B cell (primary cell): ENCODE measurements at regions not wholly inside any gene's neighbourhood (a gene's known extent, or its start where the extent isn't known, plus 50 kb on each side); places are given as distances from the start of the nearest gene placed in this dataset.

ENCODE experiments used
- ATAC-seq: fragments of 200-7000 bp; cut with Tn5 transposase; one replicate; pipeline ENCODE4 v1.10.0; 2021; ENCODE audit warnings: low read depth, mild to moderate bottlenecking, moderate number of reproducible peaks, moderate library complexity
- CTCF ChIA-PET: fragments of 350-600 bp; sonication (Branson Sonifier 250); formaldehyde crosslinking; loops from one replicate; lab custom pipeline; 2021; ENCODE audit warnings: antibody characterized with exemption, inconsistent platforms; lab: Charles Lee
- POLR2A ChIA-PET: fragments of 350-600 bp; sonication (Branson Sonifier 250); formaldehyde crosslinking; loops from one replicate; lab custom pipeline; 2021; ENCODE audit warnings: antibody characterized with exemption; lab: Charles Lee
- DNase-seq: peaks from one replicate; pipeline ENCODE4 v3.0.0; 2013
- H2AFZ ChIP-seq: 2 replicates; pipeline ENCODE4 v1.6.1; 2012; ENCODE audit warnings: mild to moderate bottlenecking, low read depth, low read length; ENCODE audit not compliant: insufficient read depth, poor library complexity, severe bottlenecking
- H3K27ac ChIP-seq, 2 donors: 1 replicate in 1 of 2; 2 replicates in 1 of 2; pipeline ENCODE4 v1.5.1; 2012 to 2013; ENCODE audit warnings: low read length in 2 of 2, mild to moderate bottlenecking in 2 of 2, moderate library complexity in 1 of 2
- H3K27me3 ChIP-seq, 4 experiments: fragments of 200-600 bp in 1 of 4; sonication (generic) in 1 of 4; replicated peaks in 1 of 4; 1 replicate in 2 of 4; 2 replicates in 2 of 4; pipeline versions ENCODE4 v1.6.1 to v1.7.0; 2013 to 2016; ENCODE audit warnings: low read length in 3 of 4, mild to moderate bottlenecking in 2 of 4, mixed read lengths in 1 of 4, moderate library complexity in 1 of 4; ENCODE audit not compliant: insufficient read depth in 4 of 4, control insufficient read depth in 3 of 4; ENCODE audit errors: control extremely low read depth in 1 of 4
- H3K36me3 ChIP-seq, 2 experiments: replicated peaks in 1 of 2; 1 replicate in 1 of 2; 2 replicates in 1 of 2; pipeline versions ENCODE4 v1.6.1 to v1.7.1; 2013; ENCODE audit warnings: low read length in 1 of 2; ENCODE audit not compliant: insufficient read depth in 2 of 2, control insufficient read depth in 1 of 2; ENCODE audit errors: control extremely low read depth in 1 of 2, extremely low read depth in 1 of 2
- H3K4me1 ChIP-seq, 2 donors: fragments of 200-600 bp in 1 of 2; sonication (generic) in 1 of 2; 1 replicate in 1 of 2; 2 replicates in 1 of 2; pipeline versions ENCODE4 v1.5.1 to v1.6.1; 2013 to 2017; ENCODE audit warnings: low read length in 2 of 2; ENCODE audit not compliant: control insufficient read depth in 2 of 2, insufficient read depth in 2 of 2
- H3K4me2 ChIP-seq: replicated peaks from 2 replicates; pipeline ENCODE3; 2012; ENCODE audit warnings: mild to moderate bottlenecking, low read depth, low read length; ENCODE audit not compliant: poor library complexity, severe bottlenecking
- H3K4me3 ChIP-seq, 5 experiments: fragments of 200-600 bp in 1 of 5; sonication (generic) in 1 of 5; 1 replicate in 3 of 5; 2 replicates in 2 of 5; pipeline versions ENCODE4 v1.5.1 to v1.7.0; 2011 to 2016; ENCODE audit warnings: low read length in 4 of 5, mild to moderate bottlenecking in 4 of 5, low read depth in 2 of 5, control low read depth in 1 of 5, moderate library complexity in 1 of 5; ENCODE audit not compliant: insufficient read depth in 1 of 5; ENCODE audit errors: control extremely low read depth in 1 of 5, extremely low read depth in 1 of 5
- H3K79me2 ChIP-seq: fragments of 200-600 bp; sonication (generic); one replicate; pipeline ENCODE4 v1.6.0; 2016; ENCODE audit warnings: low read length; ENCODE audit not compliant: control insufficient read depth, insufficient read depth
- H3K9ac ChIP-seq: fragments of 200-600 bp; sonication (generic); 2 replicates; pipeline ENCODE4 v1.6.1; 2017; ENCODE audit warnings: mild to moderate bottlenecking, low read length, moderate library complexity
- H3K9me3 ChIP-seq, 3 donors: one replicate each; pipeline versions ENCODE4 v1.6.1 to v1.7.1; 2013; ENCODE audit warnings: low read length in 2 of 3; ENCODE audit not compliant: control insufficient read depth in 2 of 3, insufficient read depth in 1 of 3; ENCODE audit errors: control extremely low read depth in 1 of 3
- H4K20me1 ChIP-seq: 2 replicates; pipeline ENCODE4 v1.6.0; 2012; ENCODE audit warnings: mild to moderate bottlenecking, low read length; ENCODE audit not compliant: insufficient read depth, control insufficient read depth, poor library complexity, severe bottlenecking
- H3K27ac Mint-ChIP-seq: one replicate; pipeline ENCODE4 v1.8.0; 2021; ENCODE audit warnings: mixed read lengths
- H3K27me3 Mint-ChIP-seq: one replicate; pipeline ENCODE4 v1.8.0; 2021; ENCODE audit warnings: mixed read lengths
- H3K4me1 Mint-ChIP-seq: one replicate; pipeline ENCODE4 v1.8.0; 2021; ENCODE audit warnings: mixed read lengths
- H3K4me3 Mint-ChIP-seq: one replicate; pipeline ENCODE4 v1.8.0; 2021; ENCODE audit warnings: mixed read lengths
- H3K9me3 Mint-ChIP-seq: one replicate; pipeline ENCODE4 v1.8.0; 2022; ENCODE audit warnings: mixed read lengths; ENCODE audit not compliant: insufficient read depth
- CTCF ChIP-seq: fragments of 200-600 bp; IDR thresholded peaks from one replicate; pipeline ENCODE4 v1.8.0; 2022; ENCODE audit warnings: antibody characterized with exemption, mild to moderate bottlenecking
- EZH2 ChIP-seq: IDR thresholded peaks from 2 replicates; pipeline ENCODE4 v1.6.1; 2012; ENCODE audit warnings: borderline replicate concordance, low read depth, mild to moderate bottlenecking, moderate library complexity, low read length; ENCODE audit not compliant: insufficient read depth, poor library complexity, severe bottlenecking
- WGBS: methylation state at CpG from one replicate; pipeline ENCODE4 v1.1.5; 2013; ENCODE audit warnings: missing lambda C conversion rate; ENCODE audit not compliant: insufficient coverage; 5-methylcytosine and 5-hydroxymethylcytosine counted together
- intact Hi-C: fragments of 100-400 bp; cut with micrococcal nuclease; formaldehyde crosslinking; loops from one replicate; pipeline ENCODE4 v1.10.0; 2022

GRCh38 chr6:6970851-6971250 lies 136.9 kb upstream of the RREB1 start:
- H4K20me1 ChIP-seq: no peaks in the 10 kb centered on the region
- TF ChIP-seq CTCF (no peak), EZH2 (no peak)
- Mint-ChIP-seq H3K27ac (no peak overlapping the region), H3K4me3 (no peak overlapping the region), H3K9me3 (no peaks in the 10 kb centered on the region), H3K4me1 (no peaks in the 10 kb centered on the region), H3K27me3 (peaks cover 4% of the 10 kb centered on the region)
- no peak overlapping the region for H3K9ac ChIP-seq
- ChIA-PET POLR2A (no interaction called here), CTCF (no interaction called here)
- no peaks in the 10 kb centered on the region for H3K36me3 ChIP-seq
- H3K4me3 ChIP-seq: no peak overlapping the region
- 96% methylated on average over 16 of the region's 16 CpGs for WGBS
- no peaks in the 10 kb centered on the region for H3K9me3 ChIP-seq
- intact Hi-C loops: no loop called here
- no peaks in the 10 kb centered on the region for H3K79me2 ChIP-seq
- ATAC-seq (no peak), DNase-seq (no peak)
- no peak overlapping the region for H3K27ac ChIP-seq
- no peak overlapping the region for H2AFZ ChIP-seq
- H3K27me3 ChIP-seq: peaks cover 0 to 3% (median 0%) of the 10 kb centered on the region in 4 experiments
- H3K4me2 ChIP-seq: no peak overlapping the region
- no peaks in the 10 kb centered on the region for H3K4me1 ChIP-seq

- CTCF ChIA-PET: no interaction called here
- no peak for ATAC-seq
- Histone ChIP-seq H2AFZ (no peak overlapping the region), H3K27me3 (peaks cover 0 to 3% (median 0%) of the 10 kb centered on the region in 4 experiments), H3K27ac (no peak overlapping the region), H3K79me2 (no peaks in the 10 kb centered on the region), H4K20me1 (no peaks in the 10 kb centered on the region), H3K4me3 (no peak overlapping the region), H3K4me1 (no peaks in the 10 kb centered on the region), H3K36me3 (no peaks in the 10 kb centered on the region), H3K9me3 (no peaks in the 10 kb centered on the region), H3K9ac (no peak overlapping the region), H3K4me2 (no peak overlapping the region)
- WGBS: 88% methylated on average over 10 of the region's 11 CpGs
- TF ChIP-seq EZH2: no peak
- TF ChIP-seq CTCF: no peak
- Mint-ChIP-seq H3K4me1 (no peaks in the 10 kb centered on the region), H3K4me3 (no peak overlapping the region), H3K9me3 (no peaks in the 10 kb centered on the region), H3K27me3 (peaks cover 4% of the 10 kb centered on the region), H3K27ac (no peak overlapping the region)
- intact Hi-C loops: no loop called here
- POLR2A ChIA-PET: no interaction called here
- DNase-seq: no peak
Measured at GRCh38 chr6:6971369-6971768, 136.4 kb upstream of the RREB1 start.
